CD14-positive monocyte (primary cell): ENCODE measurements at regions not wholly inside any gene's neighbourhood (a gene's known extent, or its start where the extent isn't known, plus 50 kb on each side); places are given as distances from the start of the nearest gene placed in this dataset.

Experiments
- DNase-seq, 3 donors: peaks; one replicate each; pipeline ENCODE4 v3.0.0-alpha.2; 2011 to 2022
- H2AFZ ChIP-seq: 2 replicates; pipeline ENCODE4 v1.6.0; 2012; ENCODE audit warnings: mild to moderate bottlenecking, low read depth, low read length, inconsistent platforms; ENCODE audit not compliant: insufficient read depth, poor library complexity, severe bottlenecking
- H3K27ac ChIP-seq, 2 donors: 1 replicate in 1 of 2; 2 replicates in 1 of 2; pipeline ENCODE4 v1.5.1; 2012 to 2013; ENCODE audit warnings: low read length in 2 of 2, control low read depth in 1 of 2, inconsistent platforms in 1 of 2, low read depth in 1 of 2, mild to moderate bottlenecking in 1 of 2
- H3K27me3 ChIP-seq, 2 donors: one replicate each; pipeline versions ENCODE4 v1.6.0 to v1.6.1; 2011 to 2013; ENCODE audit warnings: low read length in 2 of 2; ENCODE audit not compliant: control insufficient read depth in 2 of 2, insufficient read depth in 2 of 2
- H3K36me3 ChIP-seq, 2 donors: replicated peaks in 1 of 2; 1 replicate in 1 of 2; 2 replicates in 1 of 2; pipeline versions ENCODE4 v1.5.1 to v1.6.1; 2012 to 2013; ENCODE audit warnings: low read length in 2 of 2, control low read depth in 1 of 2, inconsistent platforms in 1 of 2, mild to moderate bottlenecking in 1 of 2; ENCODE audit not compliant: insufficient read depth in 2 of 2, control insufficient read depth in 1 of 2
- H3K4me1 ChIP-seq, 2 donors: 1 replicate in 1 of 2; 2 replicates in 1 of 2; pipeline versions ENCODE4 v1.5.1 to v1.6.1; 2012 to 2013; ENCODE audit warnings: low read length in 2 of 2, control low read depth in 1 of 2, inconsistent platforms in 1 of 2, mild to moderate bottlenecking in 1 of 2, moderate library complexity in 1 of 2; ENCODE audit not compliant: insufficient read depth in 2 of 2, control insufficient read depth in 1 of 2
- H3K4me2 ChIP-seq: replicated peaks from 2 replicates; pipeline ENCODE3; 2012; ENCODE audit warnings: low read length, moderate library complexity, mild to moderate bottlenecking; ENCODE audit not compliant: poor library complexity, severe bottlenecking; ENCODE audit errors: extremely low read depth
- H3K4me3 ChIP-seq, 3 experiments: fragments of 200-600 bp in 1 of 3; sonication (generic) in 1 of 3; replicated peaks in 1 of 3; 1 replicate in 2 of 3; 2 replicates in 1 of 3; pipeline ENCODE4 v1.5.1; 2011 to 2013; ENCODE audit warnings: low read length in 3 of 3, mild to moderate bottlenecking in 3 of 3, control low read depth in 2 of 3, low read depth in 2 of 3, inconsistent platforms in 1 of 3, moderate library complexity in 1 of 3
- H3K79me2 ChIP-seq: 2 replicates; pipeline ENCODE4 v1.6.0; 2012; ENCODE audit warnings: mild to moderate bottlenecking, control low read depth, inconsistent platforms, low read length, moderate library complexity; ENCODE audit not compliant: insufficient read depth
- H3K9ac ChIP-seq: 2 replicates; pipeline ENCODE4 v1.6.0; 2017; ENCODE audit warnings: low read length, mild to moderate bottlenecking; ENCODE audit not compliant: insufficient read depth, poor library complexity, severe bottlenecking
- H3K9me3 ChIP-seq, 2 donors: replicated peaks in 1 of 2; 1 replicate in 1 of 2; 2 replicates in 1 of 2; pipeline versions ENCODE4 v1.5.1 to v1.6.1; 2012 to 2013; ENCODE audit warnings: low read length in 2 of 2, control low read depth in 1 of 2; ENCODE audit not compliant: control insufficient read depth in 1 of 2, insufficient read depth in 1 of 2
- H4K20me1 ChIP-seq: 2 replicates; pipeline ENCODE4 v1.6.0; 2012; ENCODE audit warnings: mild to moderate bottlenecking, low read length, control low read depth, moderate library complexity; ENCODE audit not compliant: insufficient read depth
- H3K27ac Mint-ChIP-seq, 7 donors: one replicate each; pipeline ENCODE4 v1.8.0; 2020; ENCODE audit warnings: mild to moderate bottlenecking in 7 of 7, mixed read lengths in 7 of 7, moderate library complexity in 6 of 7, inconsistent platforms in 2 of 7
- H3K27me3 Mint-ChIP-seq, 3 donors: one replicate each; pipeline ENCODE4 v1.8.0; 2021 to 2022; ENCODE audit warnings: low read depth in 3 of 3, mild to moderate bottlenecking in 3 of 3, mixed read lengths in 3 of 3, moderate library complexity in 3 of 3, inconsistent platforms in 1 of 3
- H3K36me3 Mint-ChIP-seq, 2 donors: one replicate each; pipeline ENCODE4 v1.8.0; 2020; ENCODE audit warnings: mixed read lengths in 2 of 2, inconsistent platforms in 1 of 2, mild to moderate bottlenecking in 1 of 2
- H3K4me1 Mint-ChIP-seq: one replicate; pipeline ENCODE4 v1.8.0; 2020; ENCODE audit warnings: mild to moderate bottlenecking, mixed read lengths
- H3K4me3 Mint-ChIP-seq, 2 donors: one replicate each; pipeline ENCODE4 v1.8.0; 2020; ENCODE audit warnings: mild to moderate bottlenecking in 2 of 2, mixed read lengths in 2 of 2, moderate library complexity in 1 of 2
- H3K9me3 Mint-ChIP-seq, 7 donors: one replicate each; pipeline ENCODE4 v1.8.0; 2020 to 2022; ENCODE audit warnings: mixed read lengths in 7 of 7, mild to moderate bottlenecking in 6 of 7, moderate library complexity in 6 of 7, inconsistent platforms in 2 of 7
- WGBS: methylation state at CpG from one replicate; pipeline ENCODE4 v1.1.5; 2013; ENCODE audit warnings: missing lambda C conversion rate; ENCODE audit not compliant: insufficient coverage; 5-methylcytosine and 5-hydroxymethylcytosine counted together
- intact Hi-C, 2 donors: fragments of 100-400 bp; cut with micrococcal nuclease; formaldehyde crosslinking; loops; one replicate each; pipeline versions ENCODE4 v1.15.0 to v1.15.1; 2023
- TF ChIP-seq, protein P1 (sequence below): fragments of 200-600 bp; IDR thresholded peaks from one replicate; pipeline ENCODE4 v1.8.0; 2022; ENCODE audit warnings: antibody characterized with exemption, mild to moderate bottlenecking

DNA sequence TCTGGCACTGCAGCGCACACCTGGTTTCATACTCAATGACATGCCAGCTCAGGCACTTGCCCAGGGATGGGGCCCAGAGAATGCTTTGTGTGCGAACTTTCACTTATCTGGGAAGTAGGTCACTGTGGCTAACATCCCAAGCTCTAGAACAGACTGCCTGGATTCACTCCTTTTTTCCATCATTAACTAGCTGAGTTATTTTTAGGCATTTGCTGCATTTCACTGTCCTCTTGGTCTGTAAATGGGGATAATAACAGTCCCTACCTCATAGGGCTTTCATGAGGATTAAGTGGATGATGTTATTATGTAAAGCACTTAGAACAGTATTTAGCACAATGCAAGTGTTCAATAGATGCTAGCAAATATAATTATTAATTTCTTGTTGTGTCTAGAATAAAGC, 98.7 kb upstream of the DOCK1 start:
- H3K9me3 ChIP-seq, result peaks cover 0 to 5% of the 10 kb centered on the region in 2 donors
- 90% methylated on average over 1 of the region's 2 CpGs for WGBS
- no peak for DNase-seq
- H3K27ac Mint-ChIP-seq, result no peak overlapping the region
- TF ChIP-seq, protein P1, sequence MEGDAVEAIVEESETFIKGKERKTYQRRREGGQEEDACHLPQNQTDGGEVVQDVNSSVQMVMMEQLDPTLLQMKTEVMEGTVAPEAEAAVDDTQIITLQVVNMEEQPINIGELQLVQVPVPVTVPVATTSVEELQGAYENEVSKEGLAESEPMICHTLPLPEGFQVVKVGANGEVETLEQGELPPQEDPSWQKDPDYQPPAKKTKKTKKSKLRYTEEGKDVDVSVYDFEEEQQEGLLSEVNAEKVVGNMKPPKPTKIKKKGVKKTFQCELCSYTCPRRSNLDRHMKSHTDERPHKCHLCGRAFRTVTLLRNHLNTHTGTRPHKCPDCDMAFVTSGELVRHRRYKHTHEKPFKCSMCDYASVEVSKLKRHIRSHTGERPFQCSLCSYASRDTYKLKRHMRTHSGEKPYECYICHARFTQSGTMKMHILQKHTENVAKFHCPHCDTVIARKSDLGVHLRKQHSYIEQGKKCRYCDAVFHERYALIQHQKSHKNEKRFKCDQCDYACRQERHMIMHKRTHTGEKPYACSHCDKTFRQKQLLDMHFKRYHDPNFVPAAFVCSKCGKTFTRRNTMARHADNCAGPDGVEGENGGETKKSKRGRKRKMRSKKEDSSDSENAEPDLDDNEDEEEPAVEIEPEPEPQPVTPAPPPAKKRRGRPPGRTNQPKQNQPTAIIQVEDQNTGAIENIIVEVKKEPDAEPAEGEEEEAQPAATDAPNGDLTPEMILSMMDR, result no peak
- no peak overlapping the region for H3K27ac ChIP-seq
- H4K20me1 ChIP-seq, result no peaks in the 10 kb centered on the region
- intact Hi-C loops, result no loop called here
- peaks cover 0 to 4% (median 3%) of the 10 kb centered on the region in 3 donors for H3K27me3 Mint-ChIP-seq
- H3K4me2 ChIP-seq, result no peak overlapping the region
- H3K36me3 ChIP-seq, result no peaks in the 10 kb centered on the region
- H3K4me1 Mint-ChIP-seq, result no peaks in the 10 kb centered on the region
- no peaks in the 10 kb centered on the region for H3K36me3 Mint-ChIP-seq
- H3K27me3 ChIP-seq, result no peaks in the 10 kb centered on the region
- no peaks in the 10 kb centered on the region for H3K79me2 ChIP-seq
- peaks cover 0 to 9% (median 5%) of the 10 kb centered on the region in 7 donors for H3K9me3 Mint-ChIP-seq
- no peak overlapping the region for H3K9ac ChIP-seq
- H2AFZ ChIP-seq, result no peak overlapping the region
- H3K4me1 ChIP-seq, result no peaks in the 10 kb centered on the region
- H3K4me3 Mint-ChIP-seq, result no peak overlapping the region
- H3K4me3 ChIP-seq, result no peak overlapping the region

DNA sequence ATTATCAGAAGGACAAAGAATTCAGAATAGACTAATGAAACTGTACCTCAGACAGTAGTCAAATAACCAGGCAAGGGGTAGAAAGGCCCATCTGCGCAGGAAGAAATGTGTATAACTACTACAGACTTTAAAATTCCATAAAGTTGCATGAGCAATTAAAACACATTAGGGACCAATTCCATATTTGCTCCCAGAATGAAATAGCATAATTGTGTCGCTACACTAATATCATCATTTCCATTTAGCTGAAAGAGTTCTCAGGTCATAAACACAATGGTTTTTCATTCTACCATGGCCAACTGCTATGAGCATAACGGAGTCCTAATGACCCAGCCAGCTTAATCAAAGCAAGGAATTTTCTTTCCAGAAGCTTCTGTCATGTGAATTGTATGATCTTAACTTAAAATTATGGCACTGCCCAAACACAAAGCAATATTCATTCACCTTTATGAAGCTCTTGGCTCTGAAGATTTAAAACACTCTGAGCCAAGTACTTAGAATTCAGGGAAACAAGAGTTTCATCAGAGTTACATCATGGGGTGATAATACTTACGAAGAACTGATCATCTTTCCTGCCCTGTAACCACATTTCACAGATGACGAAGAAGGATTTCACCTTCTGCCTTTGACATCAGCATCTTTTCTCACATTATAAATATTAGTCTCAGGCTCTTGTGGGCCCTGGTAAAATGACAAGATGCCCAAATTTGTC, 98.1 kb upstream of the DOCK1 start:
- H3K4me1 ChIP-seq, result no peaks in the 10 kb centered on the region
- Mint-ChIP-seq H3K27ac (peak overlapping the region in 1 of 7 donors; percentile 37), H3K36me3 (no peaks in the 10 kb centered on the region), H3K4me3 (no peak overlapping the region), H3K9me3 (peaks cover 0 to 9% (median 5%) of the 10 kb centered on the region in 7 donors), H3K27me3 (peaks cover 0 to 4% (median 3%) of the 10 kb centered on the region in 3 donors), H3K4me1 (no peaks in the 10 kb centered on the region)
- no peak overlapping the region for H3K4me3 ChIP-seq
- H3K27me3 ChIP-seq, result no peaks in the 10 kb centered on the region
- intact Hi-C loops, result no loop called here
- H3K9ac ChIP-seq, result no peak overlapping the region
- TF ChIP-seq, protein P1, result no peak
- no peaks in the 10 kb centered on the region for H3K79me2 ChIP-seq
- peaks cover 0 to 5% of the 10 kb centered on the region in 2 donors for H3K9me3 ChIP-seq
- H3K36me3 ChIP-seq, result no peaks in the 10 kb centered on the region
- no peak for DNase-seq
- no peak overlapping the region for H3K27ac ChIP-seq
- 100% methylated on average over 1 of the region's 5 CpGs for WGBS
- no peak overlapping the region for H2AFZ ChIP-seq
- H3K4me2 ChIP-seq, result no peak overlapping the region
- no peaks in the 10 kb centered on the region for H4K20me1 ChIP-seq
